ENCODE measurements at regions not wholly inside any gene's neighbourhood (a gene's known extent, or its start where the extent isn't known, plus 50 kb on each side); places are given as distances from the start of the nearest gene placed in this dataset.

GRCh38 chr7:55644567-55644966 lies 72.3 kb upstream of the VOPP1 start:
- Mint-ChIP-seq H3K4me1 (no peaks in the 10 kb centered on the region), H3K27me3 (ENCODE audit: insufficient read depth, low read depth, poor library complexity) (peaks cover 1% of the 10 kb centered on the region), H3K4me3 (no peak overlapping the region), H3K36me3 (ENCODE audit: low read depth) (no peaks in the 10 kb centered on the region), H3K9me3 (no peaks in the 10 kb centered on the region; the same call in 2 of the 3 replicates), H3K27ac (no peak overlapping the region)
- Histone ChIP-seq H4K20me1 (replicated peaks; ENCODE audit: insufficient read depth) (no peaks in the 10 kb centered on the region), H3K4me2 (no peak overlapping the region), H3K27ac (ENCODE audit: low read depth) (no peak overlapping the region), H3F3A (replicated peaks; ENCODE audit: low read depth) (no peaks in the 10 kb centered on the region), H3K36me3 (ENCODE audit: insufficient read depth) (no peaks in the 10 kb centered on the region), H3K4me1 (ENCODE audit: insufficient read depth) (no peaks in the 10 kb centered on the region), H3K9me2 (ENCODE audit: insufficient read depth) (no peaks in the 10 kb centered on the region; the same call in 1 of the 2 replicates), H3K79me2 (replicated peaks; ENCODE audit: insufficient read depth) (no peaks in the 10 kb centered on the region), H3K27me3 (ENCODE audit: insufficient read depth) (no peaks in the 10 kb centered on the region), H3K4me3 (no peak overlapping the region), H2AFZ (no peak overlapping the region)
- TF ChIP-seq STAT1 (IDR thresholded peaks at IDR 0.05; ENCODE audit: unreplicated experiment) (no peak), POLR2AphosphoS5 (IDR thresholded peaks at IDR 0.05; ENCODE audit: low read depth) (no peak), EZH2 (IDR thresholded peaks at IDR 0.05; ENCODE audit: low read depth, unreplicated experiment) (no peak), JUNB (IDR thresholded peaks at IDR 0.05; ENCODE audit: unreplicated experiment) (no peak), EZH2phosphoT487 (IDR thresholded peaks at IDR 0.05; ENCODE audit: unreplicated experiment) (no peak), ZNF331 (CRISPR knock-in tag; IDR thresholded peaks at IDR 0.05; ENCODE audit: low read depth) (no peak), CREB1 (CRISPR knock-in tag; IDR thresholded peaks at IDR 0.05; ENCODE audit: low read depth) (no peak)
- TF ChIP-seq, protein P1, sequence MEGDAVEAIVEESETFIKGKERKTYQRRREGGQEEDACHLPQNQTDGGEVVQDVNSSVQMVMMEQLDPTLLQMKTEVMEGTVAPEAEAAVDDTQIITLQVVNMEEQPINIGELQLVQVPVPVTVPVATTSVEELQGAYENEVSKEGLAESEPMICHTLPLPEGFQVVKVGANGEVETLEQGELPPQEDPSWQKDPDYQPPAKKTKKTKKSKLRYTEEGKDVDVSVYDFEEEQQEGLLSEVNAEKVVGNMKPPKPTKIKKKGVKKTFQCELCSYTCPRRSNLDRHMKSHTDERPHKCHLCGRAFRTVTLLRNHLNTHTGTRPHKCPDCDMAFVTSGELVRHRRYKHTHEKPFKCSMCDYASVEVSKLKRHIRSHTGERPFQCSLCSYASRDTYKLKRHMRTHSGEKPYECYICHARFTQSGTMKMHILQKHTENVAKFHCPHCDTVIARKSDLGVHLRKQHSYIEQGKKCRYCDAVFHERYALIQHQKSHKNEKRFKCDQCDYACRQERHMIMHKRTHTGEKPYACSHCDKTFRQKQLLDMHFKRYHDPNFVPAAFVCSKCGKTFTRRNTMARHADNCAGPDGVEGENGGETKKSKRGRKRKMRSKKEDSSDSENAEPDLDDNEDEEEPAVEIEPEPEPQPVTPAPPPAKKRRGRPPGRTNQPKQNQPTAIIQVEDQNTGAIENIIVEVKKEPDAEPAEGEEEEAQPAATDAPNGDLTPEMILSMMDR (conservative IDR thresholded peaks at IDR 0.05; ENCODE audit: low read depth in 2 of 2) = no peak
- TF ChIP-seq, protein P2, sequence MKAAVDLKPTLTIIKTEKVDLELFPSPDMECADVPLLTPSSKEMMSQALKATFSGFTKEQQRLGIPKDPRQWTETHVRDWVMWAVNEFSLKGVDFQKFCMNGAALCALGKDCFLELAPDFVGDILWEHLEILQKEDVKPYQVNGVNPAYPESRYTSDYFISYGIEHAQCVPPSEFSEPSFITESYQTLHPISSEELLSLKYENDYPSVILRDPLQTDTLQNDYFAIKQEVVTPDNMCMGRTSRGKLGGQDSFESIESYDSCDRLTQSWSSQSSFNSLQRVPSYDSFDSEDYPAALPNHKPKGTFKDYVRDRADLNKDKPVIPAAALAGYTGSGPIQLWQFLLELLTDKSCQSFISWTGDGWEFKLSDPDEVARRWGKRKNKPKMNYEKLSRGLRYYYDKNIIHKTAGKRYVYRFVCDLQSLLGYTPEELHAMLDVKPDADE (IDR thresholded peaks at IDR 0.05) = no peak
- TF ChIP-seq, protein P3, sequence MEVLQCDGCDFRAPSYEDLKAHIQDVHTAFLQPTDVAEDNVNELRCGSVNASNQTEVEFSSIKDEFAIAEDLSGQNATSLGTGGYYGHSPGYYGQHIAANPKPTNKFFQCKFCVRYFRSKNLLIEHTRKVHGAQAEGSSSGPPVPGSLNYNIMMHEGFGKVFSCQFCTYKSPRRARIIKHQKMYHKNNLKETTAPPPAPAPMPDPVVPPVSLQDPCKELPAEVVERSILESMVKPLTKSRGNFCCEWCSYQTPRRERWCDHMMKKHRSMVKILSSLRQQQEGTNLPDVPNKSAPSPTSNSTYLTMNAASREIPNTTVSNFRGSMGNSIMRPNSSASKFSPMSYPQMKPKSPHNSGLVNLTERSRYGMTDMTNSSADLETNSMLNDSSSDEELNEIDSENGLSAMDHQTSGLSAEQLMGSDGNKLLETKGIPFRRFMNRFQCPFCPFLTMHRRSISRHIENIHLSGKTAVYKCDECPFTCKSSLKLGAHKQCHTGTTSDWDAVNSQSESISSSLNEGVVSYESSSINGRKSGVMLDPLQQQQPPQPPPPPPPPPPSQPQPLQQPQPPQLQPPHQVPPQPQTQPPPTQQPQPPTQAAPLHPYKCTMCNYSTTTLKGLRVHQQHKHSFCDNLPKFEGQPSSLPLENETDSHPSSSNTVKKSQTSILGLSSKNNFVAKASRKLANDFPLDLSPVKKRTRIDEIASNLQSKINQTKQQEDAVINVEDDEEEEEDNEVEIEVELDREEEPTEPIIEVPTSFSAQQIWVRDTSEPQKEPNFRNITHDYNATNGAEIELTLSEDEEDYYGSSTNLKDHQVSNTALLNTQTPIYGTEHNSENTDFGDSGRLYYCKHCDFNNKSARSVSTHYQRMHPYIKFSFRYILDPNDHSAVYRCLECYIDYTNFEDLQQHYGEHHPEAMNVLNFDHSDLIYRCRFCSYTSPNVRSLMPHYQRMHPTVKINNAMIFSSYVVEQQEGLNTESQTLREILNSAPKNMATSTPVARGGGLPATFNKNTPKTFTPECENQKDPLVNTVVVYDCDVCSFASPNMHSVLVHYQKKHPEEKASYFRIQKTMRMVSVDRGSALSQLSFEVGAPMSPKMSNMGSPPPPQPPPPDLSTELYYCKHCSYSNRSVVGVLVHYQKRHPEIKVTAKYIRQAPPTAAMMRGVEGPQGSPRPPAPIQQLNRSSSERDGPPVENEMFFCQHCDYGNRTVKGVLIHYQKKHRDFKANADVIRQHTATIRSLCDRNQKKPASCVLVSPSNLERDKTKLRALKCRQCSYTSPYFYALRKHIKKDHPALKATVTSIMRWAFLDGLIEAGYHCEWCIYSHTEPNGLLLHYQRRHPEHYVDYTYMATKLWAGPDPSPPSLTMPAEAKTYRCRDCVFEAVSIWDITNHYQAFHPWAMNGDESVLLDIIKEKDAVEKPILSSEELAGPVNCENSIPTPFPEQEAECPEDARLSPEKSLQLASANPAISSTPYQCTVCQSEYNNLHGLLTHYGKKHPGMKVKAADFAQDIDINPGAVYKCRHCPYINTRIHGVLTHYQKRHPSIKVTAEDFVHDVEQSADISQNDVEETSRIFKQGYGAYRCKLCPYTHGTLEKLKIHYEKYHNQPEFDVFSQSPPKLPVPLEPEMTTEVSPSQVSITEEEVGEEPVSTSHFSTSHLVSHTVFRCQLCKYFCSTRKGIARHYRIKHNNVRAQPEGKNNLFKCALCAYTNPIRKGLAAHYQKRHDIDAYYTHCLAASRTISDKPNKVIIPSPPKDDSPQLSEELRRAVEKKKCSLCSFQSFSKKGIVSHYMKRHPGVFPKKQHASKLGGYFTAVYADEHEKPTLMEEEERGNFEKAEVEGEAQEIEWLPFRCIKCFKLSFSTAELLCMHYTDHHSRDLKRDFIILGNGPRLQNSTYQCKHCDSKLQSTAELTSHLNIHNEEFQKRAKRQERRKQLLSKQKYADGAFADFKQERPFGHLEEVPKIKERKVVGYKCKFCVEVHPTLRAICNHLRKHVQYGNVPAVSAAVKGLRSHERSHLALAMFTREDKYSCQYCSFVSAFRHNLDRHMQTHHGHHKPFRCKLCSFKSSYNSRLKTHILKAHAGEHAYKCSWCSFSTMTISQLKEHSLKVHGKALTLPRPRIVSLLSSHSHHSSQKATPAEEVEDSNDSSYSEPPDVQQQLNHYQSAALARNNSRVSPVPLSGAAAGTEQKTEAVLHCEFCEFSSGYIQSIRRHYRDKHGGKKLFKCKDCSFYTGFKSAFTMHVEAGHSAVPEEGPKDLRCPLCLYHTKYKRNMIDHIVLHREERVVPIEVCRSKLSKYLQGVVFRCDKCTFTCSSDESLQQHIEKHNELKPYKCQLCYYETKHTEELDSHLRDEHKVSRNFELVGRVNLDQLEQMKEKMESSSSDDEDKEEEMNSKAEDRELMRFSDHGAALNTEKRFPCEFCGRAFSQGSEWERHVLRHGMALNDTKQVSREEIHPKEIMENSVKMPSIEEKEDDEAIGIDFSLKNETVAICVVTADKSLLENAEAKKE (CRISPR knock-in tag; IDR thresholded peaks at IDR 0.05) = no peak
- DNase-seq (ENCODE audit: low spot score) (no peak), ATAC-seq (no peak)

Data from GM23338 (cell line).